ENCODE measurements at regions not wholly inside any gene's neighbourhood (a gene's known extent, or its start where the extent isn't known, plus 50 kb on each side); places are given as distances from the start of the nearest gene placed in this dataset.
"Not testable (repeated sequence)": the region's sequence is repeated elsewhere in the genome, so short reads cannot be mapped to it uniquely, and the experiment has no call there.

DNA sequence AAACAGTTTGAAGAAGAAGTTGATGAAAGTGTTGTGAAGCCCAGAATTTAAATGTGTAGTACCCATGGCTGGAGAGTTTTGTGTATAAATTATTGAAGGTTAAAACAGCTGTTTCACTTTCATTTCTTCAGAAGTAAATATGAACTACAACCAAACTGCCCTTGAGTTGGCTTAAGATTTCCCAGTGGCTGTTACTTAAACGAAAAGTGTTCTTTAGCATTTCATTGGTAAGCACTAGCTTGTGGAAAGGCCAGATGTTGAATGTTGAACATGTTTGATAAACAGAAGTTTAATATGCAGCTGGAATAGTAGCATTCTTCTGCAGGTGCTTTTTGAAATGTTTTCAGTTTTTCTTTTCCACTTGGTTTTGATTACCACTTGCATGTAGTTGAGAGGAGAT is 83.2 kb upstream of the TNRC6B start:
- TF ChIP-seq, protein P1, sequence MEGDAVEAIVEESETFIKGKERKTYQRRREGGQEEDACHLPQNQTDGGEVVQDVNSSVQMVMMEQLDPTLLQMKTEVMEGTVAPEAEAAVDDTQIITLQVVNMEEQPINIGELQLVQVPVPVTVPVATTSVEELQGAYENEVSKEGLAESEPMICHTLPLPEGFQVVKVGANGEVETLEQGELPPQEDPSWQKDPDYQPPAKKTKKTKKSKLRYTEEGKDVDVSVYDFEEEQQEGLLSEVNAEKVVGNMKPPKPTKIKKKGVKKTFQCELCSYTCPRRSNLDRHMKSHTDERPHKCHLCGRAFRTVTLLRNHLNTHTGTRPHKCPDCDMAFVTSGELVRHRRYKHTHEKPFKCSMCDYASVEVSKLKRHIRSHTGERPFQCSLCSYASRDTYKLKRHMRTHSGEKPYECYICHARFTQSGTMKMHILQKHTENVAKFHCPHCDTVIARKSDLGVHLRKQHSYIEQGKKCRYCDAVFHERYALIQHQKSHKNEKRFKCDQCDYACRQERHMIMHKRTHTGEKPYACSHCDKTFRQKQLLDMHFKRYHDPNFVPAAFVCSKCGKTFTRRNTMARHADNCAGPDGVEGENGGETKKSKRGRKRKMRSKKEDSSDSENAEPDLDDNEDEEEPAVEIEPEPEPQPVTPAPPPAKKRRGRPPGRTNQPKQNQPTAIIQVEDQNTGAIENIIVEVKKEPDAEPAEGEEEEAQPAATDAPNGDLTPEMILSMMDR (conservative IDR thresholded peaks at IDR 0.05; ENCODE audit: low read depth, low read length): no peak
- DNase-seq (ENCODE audit: low read depth): peak; percentile 20
- no peak overlapping the region for H3K4me3 ChIP-seq (ENCODE audit: low read depth, low read length)

DNA sequence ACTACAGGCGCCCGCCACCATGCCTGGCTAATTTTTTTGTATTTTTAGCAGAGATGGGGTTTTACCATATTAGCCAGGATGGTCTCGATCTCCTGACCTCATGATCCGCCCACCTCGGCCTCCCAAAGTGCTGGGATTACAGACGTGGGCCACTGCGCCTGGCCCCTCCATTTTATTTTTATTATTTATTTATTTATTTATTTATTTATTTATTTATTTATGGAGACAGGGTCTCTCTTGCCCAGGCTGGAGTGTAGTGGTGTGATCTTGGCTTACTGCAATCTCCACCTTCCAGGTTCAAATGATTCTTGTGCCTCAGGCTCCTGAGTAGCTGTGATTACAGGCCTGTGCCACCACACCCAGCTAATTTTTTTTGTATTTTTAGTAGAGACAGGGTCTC is 77.8 kb upstream of the TNRC6B start:
- not testable (repeated sequence) for DNase-seq (ENCODE audit: low read depth); H3K4me3 ChIP-seq (ENCODE audit: low read depth, low read length)

DNA sequence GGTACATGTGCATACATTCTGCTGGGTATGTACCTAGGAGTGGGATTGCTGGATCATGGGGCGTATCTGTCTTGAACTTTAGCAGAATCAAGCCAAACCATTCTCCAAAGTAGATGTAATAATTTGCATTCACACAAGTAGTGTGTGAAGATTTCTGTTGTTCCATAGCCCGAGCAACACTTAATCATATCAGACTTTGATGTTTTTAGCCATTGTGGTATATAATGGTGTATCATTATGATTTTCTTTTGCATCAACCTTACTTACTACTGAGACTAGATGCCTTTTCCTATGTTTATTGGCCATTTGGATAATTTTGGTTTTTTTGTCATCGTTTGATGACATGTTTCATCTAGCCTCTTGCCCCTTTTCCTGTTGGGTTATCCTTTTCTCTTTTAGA is 72.0 kb upstream of the TNRC6B start:
- no peak overlapping the region for H3K4me3 ChIP-seq (ENCODE audit: low read depth, low read length)
- no peak for DNase-seq (ENCODE audit: low read depth)
- TF ChIP-seq, protein P1 (conservative IDR thresholded peaks at IDR 0.05; ENCODE audit: low read depth, low read length): no peak

DNA sequence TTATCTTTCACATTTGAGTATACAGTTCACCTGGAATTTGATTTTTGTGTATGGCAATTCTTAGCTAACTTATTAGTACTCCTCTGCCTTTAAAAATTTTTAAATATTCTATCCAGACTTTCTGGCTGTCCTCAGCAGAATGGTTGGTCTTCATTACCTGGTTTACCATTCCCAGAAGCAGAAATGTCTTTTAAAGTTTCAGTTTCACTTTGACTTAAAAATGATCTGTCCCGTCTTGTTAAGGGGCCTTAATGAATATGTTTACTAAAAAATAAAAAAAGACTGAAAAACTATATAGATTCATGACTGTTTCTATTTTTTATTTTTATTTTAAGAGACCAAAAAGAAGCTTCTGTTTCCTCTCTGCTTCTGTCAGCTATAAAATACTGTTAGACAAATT is 70.5 kb upstream of the TNRC6B start:
- TF ChIP-seq, protein P1 (conservative IDR thresholded peaks at IDR 0.05; ENCODE audit: low read depth, low read length): no peak

DNA sequence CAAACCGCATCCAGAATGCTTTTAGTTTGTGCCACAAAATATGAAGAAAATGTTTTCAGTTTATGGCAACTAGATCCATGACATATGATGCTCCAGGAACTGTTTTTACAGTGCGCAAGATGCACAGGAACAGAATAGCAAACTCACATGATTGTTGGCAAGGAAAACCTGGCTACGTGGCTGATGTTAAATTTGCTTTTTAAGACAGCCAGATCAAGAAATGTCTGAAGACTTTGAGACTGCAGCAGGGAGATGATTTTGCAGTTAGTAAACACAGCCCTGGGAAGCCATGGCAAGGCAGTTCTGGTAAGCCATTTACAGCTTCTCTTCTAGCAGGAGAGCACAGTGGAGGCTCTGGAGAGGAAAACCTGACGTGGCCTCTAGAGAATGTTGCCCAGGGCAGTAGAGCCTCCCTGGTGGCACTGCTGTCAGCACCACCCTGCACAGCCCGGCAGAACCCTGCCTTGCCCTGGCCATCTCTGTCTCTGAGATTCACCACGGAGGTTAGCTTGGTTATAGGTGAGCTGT is 69.8 kb upstream of the TNRC6B start:
- TF ChIP-seq, protein P1 (conservative IDR thresholded peaks at IDR 0.05; ENCODE audit: low read depth, low read length): no peak
- H3K4me3 ChIP-seq (ENCODE audit: low read depth, low read length): no peak overlapping the region
- peak; percentile 35 for DNase-seq (ENCODE audit: low read depth)

More for the DNA sequence above, 70.5 kb upstream of the TNRC6B start:
- peak; percentile 22 for DNase-seq (ENCODE audit: low read depth)
- H3K4me3 ChIP-seq (ENCODE audit: low read depth, low read length): peak overlapping the region; percentile 7

DNA sequence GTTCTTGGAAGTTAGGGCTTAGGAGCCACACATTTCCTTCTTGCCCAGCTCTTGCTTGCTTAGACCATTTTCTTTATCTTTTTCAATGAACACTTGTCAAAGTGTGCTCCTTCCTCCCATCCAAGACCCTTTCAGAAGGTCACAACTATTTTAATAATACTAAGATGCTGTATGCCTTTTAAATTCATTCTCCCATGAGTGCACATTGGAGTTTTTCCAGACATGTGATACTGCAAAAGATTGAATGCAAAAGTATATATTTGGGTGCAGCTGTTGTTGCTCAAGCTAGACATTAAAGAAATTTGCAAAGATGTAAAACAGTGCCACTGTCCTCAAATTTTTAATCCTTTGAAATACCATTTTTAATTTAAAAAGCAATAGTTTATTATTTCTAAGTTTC is 69.3 kb upstream of the TNRC6B start:
- TF ChIP-seq, protein P1 (conservative IDR thresholded peaks at IDR 0.05; ENCODE audit: low read depth, low read length): no peak
- H3K4me3 ChIP-seq (ENCODE audit: low read depth, low read length): no peak overlapping the region
- no peak for DNase-seq (ENCODE audit: low read depth)

DNA sequence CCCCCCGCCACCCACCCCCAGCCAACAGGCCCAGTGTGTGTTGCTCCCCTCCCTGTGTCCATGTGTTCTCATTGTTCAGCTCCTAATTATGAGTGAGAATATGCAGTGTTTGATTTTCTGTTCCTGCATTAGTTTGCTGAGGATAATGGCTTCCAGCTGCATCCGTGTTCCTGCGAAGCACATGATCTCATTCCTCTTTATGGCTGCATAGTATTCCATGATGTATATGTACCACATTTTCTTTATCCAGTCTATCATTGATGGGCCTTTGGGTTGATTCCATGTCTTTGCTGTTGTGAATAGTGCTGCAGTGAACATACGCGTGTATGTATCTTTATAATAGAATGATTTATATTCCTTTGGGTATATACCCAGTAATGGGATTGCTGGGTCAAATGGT is 68.8 kb upstream of the TNRC6B start:
- not testable (repeated sequence) for H3K4me3 ChIP-seq (ENCODE audit: low read depth, low read length); DNase-seq (ENCODE audit: low read depth)

DNA sequence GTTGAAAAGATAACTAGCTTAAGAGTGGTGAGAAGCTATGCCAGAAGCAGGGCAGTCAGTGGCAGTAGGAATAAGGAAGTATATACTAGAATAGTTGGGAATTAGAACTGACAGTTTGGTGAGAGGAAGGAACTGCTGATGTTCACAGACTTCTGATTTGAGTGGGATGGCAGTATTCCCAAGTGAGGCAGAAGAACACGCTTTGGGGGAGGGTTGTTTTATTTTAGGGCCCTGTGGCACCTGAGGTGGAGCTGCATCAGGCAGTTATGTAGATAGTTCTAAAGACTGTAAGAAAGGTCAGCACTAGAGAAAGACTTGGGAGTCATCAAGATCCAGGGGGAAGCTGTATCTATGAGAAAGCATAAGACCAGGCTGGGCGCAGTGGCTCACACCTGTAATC is 66.3 kb upstream of the TNRC6B start:
- DNase-seq (ENCODE audit: low read depth): no peak
- H3K4me3 ChIP-seq (ENCODE audit: low read depth, low read length): no peak overlapping the region
- TF ChIP-seq, protein P1 (conservative IDR thresholded peaks at IDR 0.05; ENCODE audit: low read depth, low read length): no peak

Data from choroid plexus epithelial cell (primary cell).